Hepatocyte (in vitro differentiated cells): ENCODE measurements at regions not wholly inside any gene's neighbourhood (a gene's known extent, or its start where the extent isn't known, plus 50 kb on each side); places are given as distances from the start of the nearest gene placed in this dataset.

Experiments
- CTCF ChIP-seq: fragments of 200-600 bp; sonication (generic); IDR thresholded peaks from 2 replicates; pipeline ENCODE4 v1.5.1; 2016; ENCODE audit warnings: antibody characterized with exemption, mild to moderate bottlenecking; ENCODE audit not compliant: poor library complexity
- EZH2 ChIP-seq: fragments of 200-600 bp; sonication (generic); IDR thresholded peaks from 2 replicates; pipeline ENCODE4 v1.6.1; 2016; ENCODE audit warnings: antibody characterized with exemption, mild to moderate bottlenecking, borderline replicate concordance
- EZH2phosphoT487 ChIP-seq: fragments of 200-600 bp; sonication (generic); IDR thresholded peaks from one replicate; pipeline ENCODE4 v1.6.1; 2018; ENCODE audit warnings: antibody characterized with exemption, mild to moderate bottlenecking, low read depth, moderate library complexity; ENCODE audit not compliant: unreplicated experiment, severe bottlenecking

GRCh38 chr4:22063613-22064012 lies 115.0 kb upstream of the KCNIP4 start:
- TF ChIP-seq CTCF: no peak
- no peak for TF ChIP-seq EZH2
- TF ChIP-seq EZH2phosphoT487: no peak
